GM12878 (cell line): ENCODE measurements at regions not wholly inside any gene's neighbourhood (a gene's known extent, or its start where the extent isn't known, plus 50 kb on each side); places are given as distances from the start of the nearest gene placed in this dataset.

ENCODE experiments used
- ATAC-seq: fragments of 200-7000 bp; cut with Tn5 transposase; 3 replicates; pipeline ENCODE4 v1.9.1; 2020; ENCODE audit warnings: mild to moderate bottlenecking, moderate library complexity
- BruUV-seq: library from RNA; stranded (reverse); fragments of 400-500 nt; replicated peaks from 2 replicates; lab custom pipeline; 2021; lab: Mats Ljungman, UMichigan
- CTCF ChIA-PET: fragments of 300-600 bp; sonication (Branson Sonifier 250); formaldehyde crosslinking; extraction: SDS; loops from one replicate; lab custom pipeline; 2021; ENCODE audit warnings: inconsistent platforms; lab: Yijun Ruan, JAX
- POLR2A ChIA-PET: fragments of 350-600 bp; formaldehyde crosslinking; extraction: SDS; loops from one replicate; lab custom pipeline; 2021; ENCODE audit warnings: inconsistent platforms; lab: Charles Lee
- RAD21 ChIA-PET: fragments of 300-600 bp; sonication (Branson Sonifier 250); formaldehyde crosslinking; loops from one replicate; lab custom pipeline; 2023; ENCODE audit warnings: antibody characterized with exemption; ENCODE audit not compliant: unreplicated experiment; lab: Charles Lee
- SMC1A ChIA-PET: fragments of 300-600 bp; sonication (Branson Sonifier 250); formaldehyde crosslinking; loops from one replicate; lab custom pipeline; 2023; ENCODE audit not compliant: unreplicated experiment, uncharacterized antibody; lab: Charles Lee
- DNase-seq: peaks from one replicate; pipeline ENCODE4 v3.0.0-alpha.2; 2011; ENCODE audit warnings: low read depth, low spot score
- FAIRE-seq: peaks from 3 replicates; lab custom pipeline; 2011; peaks lifted over from hg19 to GRCh38; lab: Jason Lieb, UNC
- H2AFZ ChIP-seq: 2 replicates; pipeline ENCODE4 v1.6.0; 2011; ENCODE audit warnings: low read depth, low read length, control low read depth; ENCODE audit not compliant: control insufficient read depth
- H3K27ac ChIP-seq: 2 replicates; pipeline ENCODE4 v1.5.1; 2011; ENCODE audit warnings: control low read depth; ENCODE audit not compliant: control insufficient read depth, insufficient read depth
- H3K27me3 ChIP-seq, 2 experiments: replicated peaks in 1 of 2; 2 replicates each; pipeline versions ENCODE4 v1.6.0 to v1.6.1; 2011; ENCODE audit warnings: low read length in 1 of 2; ENCODE audit not compliant: control insufficient read depth in 2 of 2, insufficient read depth in 2 of 2
- H3K36me3 ChIP-seq, 2 experiments: 2 replicates each; pipeline ENCODE4 v1.5.1; 2011; ENCODE audit warnings: low read length in 1 of 2; ENCODE audit not compliant: control insufficient read depth in 2 of 2, insufficient read depth in 2 of 2
- H3K4me1 ChIP-seq: 2 replicates; pipeline ENCODE4 v1.6.1; 2011; ENCODE audit warnings: mild to moderate bottlenecking, low read length, moderate library complexity, mixed read lengths; ENCODE audit not compliant: control insufficient read depth, insufficient read depth
- H3K4me2 ChIP-seq: 2 replicates; pipeline ENCODE4 v1.6.0; 2011; ENCODE audit warnings: control low read depth; ENCODE audit not compliant: control insufficient read depth, insufficient read depth
- H3K4me3 ChIP-seq: fragments of 200-600 bp; sonication (generic); 2 replicates; pipeline ENCODE4 v1.5.1; 2016
- H3K79me2 ChIP-seq: 2 replicates; pipeline ENCODE4 v1.6.0; 2011; ENCODE audit warnings: low read length; ENCODE audit not compliant: control insufficient read depth, insufficient read depth
- H3K9ac ChIP-seq: 2 replicates; pipeline ENCODE4 v1.8.0; 2011; ENCODE audit warnings: low read length, control low read depth, mixed read lengths; ENCODE audit not compliant: control insufficient read depth, insufficient read depth
- H3K9me3 ChIP-seq: replicated peaks from 3 replicates; pipeline ENCODE4 v1.5.1; 2011; ENCODE audit warnings: mild to moderate bottlenecking, low read length; ENCODE audit not compliant: control insufficient read depth, insufficient read depth
- H4K20me1 ChIP-seq: 2 replicates; pipeline ENCODE4 v1.6.0; 2011; ENCODE audit not compliant: control insufficient read depth, insufficient read depth
- ASH2L ChIP-seq: fragments of 300-600, 200-600 bp; sonication (generic); IDR thresholded peaks from 2 replicates; pipeline ENCODE4 v1.6.1; 2017; ENCODE audit warnings: low read depth, mild to moderate bottlenecking, borderline replicate concordance
- BCL11A ChIP-seq: IDR thresholded peaks from 2 replicates; pipeline ENCODE4 v1.6.1; 2011; ENCODE audit warnings: low read depth, low read length
- CBX5 ChIP-seq: sonication (generic); IDR thresholded peaks from 2 replicates; pipeline ENCODE4 v1.6.1; 2016; ENCODE audit warnings: low read depth, moderate library complexity, mild to moderate bottlenecking, inconsistent platforms
- E2F4 ChIP-seq: IDR thresholded peaks from 2 replicates; pipeline ENCODE4 v1.6.1; 2012; ENCODE audit warnings: low read depth, low read length, improper control_type of control experiment
- EED ChIP-seq: sonication (generic); IDR thresholded peaks from 2 replicates; pipeline ENCODE4 v1.6.1; 2016; ENCODE audit warnings: antibody characterized with exemption, low read depth
- EP300 ChIP-seq, 2 experiments: fragments of 150-350 bp in 1 of 2; IDR thresholded peaks; 2 replicates each; pipeline ENCODE4 v1.6.1; 2011 to 2012; ENCODE audit warnings: low read depth in 2 of 2, low read length in 2 of 2, borderline replicate concordance in 1 of 2, improper control_type of control experiment in 1 of 2, inconsistent platforms in 1 of 2; ENCODE audit not compliant: control insufficient read depth in 1 of 2
- IRF5 ChIP-seq: fragments of 450-650 bp; IDR thresholded peaks from 2 replicates; pipeline ENCODE4 v1.6.1; 2017; ENCODE audit warnings: borderline replicate concordance
- KAT2A ChIP-seq: conservative IDR thresholded peaks from 2 replicates; pipeline ENCODE4 v1.6.1; 2011; ENCODE audit warnings: low read depth, low read length; ENCODE audit not compliant: control insufficient read depth
- KDM1A ChIP-seq: fragments of 200-600 bp; sonication (generic); IDR thresholded peaks from 2 replicates; pipeline ENCODE4 v1.6.1; 2016; ENCODE audit warnings: borderline replicate concordance
- MEF2B ChIP-seq: fragments of 450-650 bp; IDR thresholded peaks from 2 replicates; pipeline ENCODE4 v1.6.1; 2018; ENCODE audit warnings: mild to moderate bottlenecking, moderate library complexity; ENCODE audit not compliant: partially characterized antibody, poor library complexity, severe bottlenecking
- MYC ChIP-seq: IDR thresholded peaks from 2 replicates; pipeline ENCODE4 v1.6.1; 2011; ENCODE audit warnings: mild to moderate bottlenecking, low read length, moderate library complexity, inconsistent platforms; ENCODE audit not compliant: insufficient read depth, insufficient replicate concordance, insufficient read length, severe bottlenecking
- NBN ChIP-seq: fragments of 450-650 bp; IDR thresholded peaks from 2 replicates; pipeline ENCODE4 v1.6.1; 2016
- NFXL1 ChIP-seq: fragments of 450-650 bp; IDR thresholded peaks from 2 replicates; pipeline ENCODE4 v1.6.1; 2017; ENCODE audit warnings: antibody characterized with exemption, mild to moderate bottlenecking, borderline replicate concordance
- NFYB ChIP-seq: IDR thresholded peaks from 2 replicates; pipeline ENCODE4 v1.6.1; 2011; ENCODE audit warnings: low read depth, mild to moderate bottlenecking, low read length, improper control_type of control experiment, moderate library complexity; ENCODE audit not compliant: insufficient read depth
- NR2C1 ChIP-seq: fragments of 450-650 bp; IDR thresholded peaks from 2 replicates; pipeline ENCODE4 v1.6.1; 2017; ENCODE audit warnings: antibody characterized with exemption, mild to moderate bottlenecking, moderate library complexity
- RCOR1 ChIP-seq: conservative IDR thresholded peaks from 2 replicates; pipeline ENCODE4 v1.6.1; 2012; ENCODE audit warnings: low read depth, low read length, improper control_type of control experiment
- RUNX3 ChIP-seq: IDR thresholded peaks from 2 replicates; pipeline ENCODE4 v1.6.1; 2012; ENCODE audit warnings: low read length, inconsistent platforms
- TCF7 ChIP-seq: IDR thresholded peaks from 2 replicates; pipeline ENCODE4 v1.6.1; 2014; ENCODE audit warnings: antibody characterized with exemption, borderline replicate concordance
- YBX1 ChIP-seq: fragments of 450-650 bp; IDR thresholded peaks from 2 replicates; pipeline ENCODE4 v1.6.1; 2016; ENCODE audit warnings: antibody characterized with exemption
- YY1 ChIP-seq: IDR thresholded peaks from 2 replicates; pipeline ENCODE4 v1.6.1; 2011; ENCODE audit warnings: low read depth, mild to moderate bottlenecking, low read length
- whole genome bisulfite sequencing: methylation state at CpG from one replicate; pipeline ENCODE4 v1.1.6; 2016; ENCODE audit warnings: low lambda C conversion rate; ENCODE audit not compliant: insufficient replicate concordance, insufficient coverage; ENCODE audit errors: missing lambda C conversion rate; 5-methylcytosine and 5-hydroxymethylcytosine counted together
- in situ Hi-C: fragments of 300-500 bp; cut with MboI; formaldehyde crosslinking; loops from 9 replicates; pipeline ENCODE4 v1.14.3; 2018; ENCODE audit warnings: mixed read lengths
- intact Hi-C: fragments of 100-400 bp; cut with micrococcal nuclease; formaldehyde crosslinking; loops from one replicate; pipeline ENCODE4 v1.14.2; 2022; ENCODE audit not compliant: unreplicated experiment

GRCh38 chr4:170805352-170805751 is 715.6 kb upstream of the AADAT start:
- 17% methylated on average over 7 of the region's 7 CpGs for WGBS
- Histone ChIP-seq H3K9me3 (no peaks in the 10 kb centered on the region; the same call in 2 of the 3 replicates), H2AFZ (no peak overlapping the region), H3K79me2 (no peaks in the 10 kb centered on the region), H4K20me1 (no peaks in the 10 kb centered on the region), H3K27ac (no peak overlapping the region), H3K4me3 (no peak overlapping the region), H3K4me1 (no peaks in the 10 kb centered on the region), H3K4me2 (no peak overlapping the region), H3K36me3 (no peaks in the 10 kb centered on the region), H3K9ac (no peak overlapping the region), H3K27me3 (no peaks in the 10 kb centered on the region)
- DNase-seq (no peak), ATAC-seq (no peak), FAIRE-seq (no peak)
- ChIA-PET POLR2A (no interaction called here), CTCF (no interaction called here), RAD21 (no interaction called here), SMC1A (no interaction called here)
- intact Hi-C loops (no loop called here), in situ Hi-C loops (no loop called here)
- no peak for TF ChIP-seq YBX1
- no peak for TF ChIP-seq MYC
- TF ChIP-seq MEF2B, result no peak
- TF ChIP-seq KDM1A, result no peak
- TF ChIP-seq EED, result no peak
- TF ChIP-seq E2F4, result no peak
- no peak for TF ChIP-seq KAT2A
- TF ChIP-seq YY1, result no peak
- TF ChIP-seq NR2C1, result no peak
- TF ChIP-seq CBX5, result no peak
- no peak for TF ChIP-seq TCF7
- TF ChIP-seq RCOR1, result no peak
- no peak for TF ChIP-seq ASH2L
- TF ChIP-seq NFYB, result no peak
- no peak for TF ChIP-seq RUNX3
- TF ChIP-seq IRF5, result no peak
- no peak for TF ChIP-seq NFXL1
- no peak for TF ChIP-seq BCL11A
- TF ChIP-seq EP300 (IDR thresholded peaks at IDR 0.05; ENCODE audit: borderline replicate concordance in 1 of 2, control insufficient read depth in 1 of 2, low read depth in 2 of 2, low read length in 2 of 2), result no peak
- TF ChIP-seq NBN, result no peak
- BruUV-seq, result no TSS peak
